K562 (cell line): ENCODE measurements at regions not wholly inside any gene's neighbourhood (a gene's known extent, or its start where the extent isn't known, plus 50 kb on each side); places are given as distances from the start of the nearest gene placed in this dataset.
"Not testable (repeated sequence)": the region's sequence is repeated elsewhere in the genome, so short reads cannot be mapped to it uniquely, and the experiment has no call there.

Experiments
- ATAC-seq: fragments of 200-7000 bp; cut with Tn5 transposase; 3 replicates; pipeline ENCODE4 v1.9.1; 2020; ENCODE audit warnings: moderate library complexity
- BruUV-seq: library from RNA; stranded (reverse); fragments of 400-500 nt; replicated peaks from 2 replicates; lab custom pipeline; 2021; lab: Mats Ljungman, UMichigan
- CTCF ChIA-PET: fragments of 300-600 bp; formaldehyde crosslinking; extraction: SDS; loops from one replicate; lab custom pipeline; 2021; ENCODE audit warnings: low intra/inter-chr PET ratio; lab: Yijun Ruan, JAX
- POLR2A ChIA-PET: fragments of 300-600, 350-650 bp; sonication (Branson Sonifier 250); formaldehyde crosslinking; extraction: SDS; loops from one replicate; lab custom pipeline; 2021; ENCODE audit warnings: antibody characterized with exemption, inconsistent platforms; lab: Yijun Ruan, JAX
- DNase-seq, 4 experiments: peaks; one replicate each; pipeline versions ENCODE4 v3.0.0 to v3.0.0-alpha.2; 2011 to 2018; ENCODE audit warnings: low spot score in 3 of 4, mixed read lengths in 3 of 4; ENCODE audit errors: extremely low read depth in 1 of 4
- FAIRE-seq: peaks from 2 replicates; lab custom pipeline; 2011; peaks lifted over from hg19 to GRCh38; lab: Jason Lieb, UNC
- H2AFZ ChIP-seq: 2 replicates; pipeline ENCODE4 v1.6.0; 2011; ENCODE audit warnings: low read depth, low read length, control low read depth, inconsistent platforms
- H3K27ac ChIP-seq: fragments of 200-600 bp; 3 replicates; pipeline ENCODE4 v1.8.0; 2011; ENCODE audit warnings: low read depth, mild to moderate bottlenecking, control low read depth, inconsistent platforms, low read length, moderate library complexity, mixed read lengths; ENCODE audit errors: extremely low read depth
- H3K27me3 ChIP-seq, 2 experiments: fragments of 300-600 bp in 1 of 2; 2 replicates in 1 of 2; 3 replicates in 1 of 2; pipeline versions ENCODE4 v1.6.0 to v1.8.0; 2011; ENCODE audit warnings: inconsistent platforms in 2 of 2, low read length in 2 of 2, mild to moderate bottlenecking in 1 of 2, mixed read lengths in 1 of 2, moderate library complexity in 1 of 2; ENCODE audit not compliant: control insufficient read depth in 2 of 2, insufficient read depth in 2 of 2
- H3K36me3 ChIP-seq: fragments of 300-600 bp; 3 replicates; pipeline ENCODE4 v1.8.0; 2011; ENCODE audit warnings: mild to moderate bottlenecking, low read length, inconsistent platforms; ENCODE audit not compliant: control insufficient read depth, insufficient read depth
- H3K4me1 ChIP-seq, 2 experiments: fragments of 200-600 bp in 1 of 2; replicated peaks in 1 of 2; 2 replicates in 1 of 2; 3 replicates in 1 of 2; pipeline versions ENCODE4 v1.5.1 to v1.8.0; 2011; ENCODE audit warnings: inconsistent platforms in 2 of 2, low read length in 2 of 2, mild to moderate bottlenecking in 1 of 2, mixed read lengths in 1 of 2, moderate library complexity in 1 of 2; ENCODE audit not compliant: control insufficient read depth in 2 of 2, insufficient read depth in 2 of 2
- H3K4me2 ChIP-seq: 2 replicates; pipeline ENCODE4 v1.6.1; 2011; ENCODE audit warnings: low read length, control low read depth, inconsistent platforms, mixed read lengths; ENCODE audit not compliant: insufficient read depth
- H3K4me3 ChIP-seq: fragments of 200-600 bp; sonication (generic), shearing (Covaris generic); 2 replicates; pipeline ENCODE4 v1.5.1; 2016; ENCODE audit warnings: control low read depth, inconsistent platforms
- H3K79me2 ChIP-seq: fragments of 200-600 bp; 3 replicates; pipeline ENCODE4 v1.8.0; 2011; ENCODE audit warnings: low read length, inconsistent platforms; ENCODE audit not compliant: control insufficient read depth, insufficient read depth
- H3K9ac ChIP-seq, 2 experiments: 2 replicates each; pipeline versions ENCODE4 v1.6.0 to v1.6.1; 2011; ENCODE audit warnings: low read depth in 2 of 2, low read length in 2 of 2, control low read depth in 1 of 2, inconsistent platforms in 1 of 2, mild to moderate bottlenecking in 1 of 2, mixed read lengths in 1 of 2; ENCODE audit not compliant: insufficient read depth in 1 of 2
- H3K9me1 ChIP-seq: one replicate; pipeline ENCODE4 v1.6.0; 2011; ENCODE audit warnings: inconsistent platforms, mild to moderate bottlenecking, low read length, moderate library complexity; ENCODE audit not compliant: control insufficient read depth, insufficient read depth
- H3K9me3 ChIP-seq: replicated peaks from 2 replicates; pipeline ENCODE4 v1.5.1; 2011; ENCODE audit warnings: low read depth, low read length, inconsistent platforms; ENCODE audit not compliant: control insufficient read depth, insufficient read depth
- H4K20me1 ChIP-seq: replicated peaks from 2 replicates; pipeline ENCODE4 v1.6.1; 2011; ENCODE audit warnings: low read length, inconsistent platforms, mixed read lengths; ENCODE audit not compliant: control insufficient read depth, insufficient read depth
- WGBS: fragments of 100-300 bp; shearing (Covaris generic); methylation state at CpG from one replicate; pipeline ENCODE4 v1.1.6; 2016; ENCODE audit warnings: low coverage, mixed read lengths; ENCODE audit not compliant: insufficient coverage; ENCODE audit errors: missing lambda C conversion rate; 5-methylcytosine and 5-hydroxymethylcytosine counted together
- in situ Hi-C: fragments of 300-500 bp; cut with MboI; formaldehyde crosslinking; loops from 4 replicates; pipeline ENCODE4 v1.15.0; 2018; ENCODE audit warnings: inconsistent platforms, mixed read lengths
- intact Hi-C: fragments of 100-400 bp; cut with micrococcal nuclease; formaldehyde crosslinking; loops from 2 replicates; pipeline ENCODE4 v1.14.2; 2022

DNA sequence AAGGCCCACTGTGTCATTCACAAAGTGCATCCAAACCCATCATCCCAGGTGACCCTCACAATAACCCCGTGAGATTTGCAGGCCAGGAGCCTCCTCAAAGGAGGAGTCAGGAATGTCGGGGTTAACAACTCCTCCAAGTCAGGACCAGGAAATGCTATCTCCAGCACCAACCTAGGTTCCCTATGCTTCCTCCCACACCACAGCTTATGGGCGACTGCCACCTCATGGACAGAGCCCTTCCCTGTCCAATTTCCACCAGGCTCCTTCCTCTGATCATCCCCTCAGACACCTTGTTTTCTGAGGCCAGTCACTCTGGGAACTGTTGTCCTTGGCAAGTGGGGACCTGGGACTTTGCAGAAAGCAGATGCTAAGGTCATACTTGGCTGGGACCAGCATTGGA lies 77.8 kb downstream of the LIMS3 start:
- H3K36me3 ChIP-seq, H3K9me3 ChIP-seq, H3K9ac ChIP-seq, H3K4me2 ChIP-seq, H3K27me3 ChIP-seq, H3K4me3 ChIP-seq, intact Hi-C loops, H2AFZ ChIP-seq, BruUV-seq, H3K9me1 ChIP-seq, H4K20me1 ChIP-seq, CTCF ChIA-PET, in situ Hi-C loops, DNase-seq, H3K27ac ChIP-seq, POLR2A ChIA-PET, H3K4me1 ChIP-seq, H3K79me2 ChIP-seq: not testable (repeated sequence)
- ATAC-seq = peak; percentile 84
- WGBS = 0% methylated on average over 2 of the region's 3 CpGs
- peak; percentile 69 for FAIRE-seq

DNA sequence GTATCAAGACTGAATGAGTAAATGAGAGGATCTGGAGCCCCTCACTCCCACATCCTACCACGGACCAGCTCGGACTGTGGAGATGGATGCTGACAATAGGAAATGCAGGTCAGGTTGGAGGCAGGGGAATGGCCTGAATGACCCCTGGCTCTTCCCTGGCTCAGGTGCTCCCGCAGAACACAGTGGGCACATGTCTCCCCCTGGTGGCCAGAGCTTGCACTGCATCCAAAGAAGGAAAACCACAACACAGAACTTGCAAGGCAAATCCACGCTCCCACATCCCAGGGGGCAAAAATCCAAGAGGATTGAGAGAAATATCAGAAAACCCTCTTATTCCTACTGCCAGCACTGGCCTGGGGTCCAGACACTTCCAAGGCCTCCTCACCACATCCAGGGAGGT lies 82.3 kb downstream of the LIMS3 start:
- WGBS = 0% methylated on average over 1 of the region's 4 CpGs
- intact Hi-C loops, BruUV-seq, H3K4me1 ChIP-seq, DNase-seq, H3K36me3 ChIP-seq, H3K9ac ChIP-seq, H3K4me3 ChIP-seq, in situ Hi-C loops, H3K79me2 ChIP-seq, CTCF ChIA-PET, H3K9me3 ChIP-seq, H4K20me1 ChIP-seq, H3K27me3 ChIP-seq, H3K27ac ChIP-seq, H3K4me2 ChIP-seq, H2AFZ ChIP-seq, H3K9me1 ChIP-seq, POLR2A ChIA-PET: not testable (repeated sequence)
- peak; percentile 80 for ATAC-seq
- FAIRE-seq = peak; percentile 98

DNA sequence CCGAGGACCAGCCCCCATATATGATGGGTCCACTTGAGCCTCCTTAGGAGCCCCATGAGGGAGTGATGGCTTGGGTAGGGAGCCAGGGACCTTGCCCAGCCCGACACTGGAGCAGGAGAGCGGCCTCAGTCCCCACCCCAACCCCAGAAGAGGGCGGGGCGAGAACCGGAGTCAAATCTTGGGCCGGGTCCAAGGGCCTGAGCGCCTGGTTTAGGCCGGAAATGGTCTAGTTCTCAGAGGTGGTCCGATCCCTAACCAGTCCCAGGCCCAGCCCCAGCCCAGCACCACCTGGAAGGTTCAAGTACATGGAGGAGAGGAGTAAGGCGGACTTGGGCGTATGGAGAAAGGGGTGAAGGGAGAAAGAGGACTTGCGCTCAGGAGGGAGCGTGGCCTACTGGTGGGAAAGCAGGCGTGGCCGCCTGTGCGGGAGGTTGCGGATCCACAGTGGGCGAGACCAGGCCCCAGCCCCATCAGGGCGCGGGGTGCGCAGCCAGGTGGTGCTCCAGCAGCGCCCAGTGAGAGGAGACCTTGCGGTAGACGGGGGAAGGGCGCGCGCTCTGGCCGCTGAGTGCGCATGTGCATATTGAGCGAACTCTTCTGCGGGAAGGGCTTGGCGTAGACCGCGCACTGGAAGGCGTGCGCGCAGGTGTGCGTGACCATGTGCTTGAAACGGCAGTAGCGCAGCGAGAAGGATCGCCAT lies 88.1 kb downstream of the LIMS3 start:
- FAIRE-seq, ATAC-seq, H2AFZ ChIP-seq, H3K9me3 ChIP-seq, H3K36me3 ChIP-seq, H3K4me2 ChIP-seq, in situ Hi-C loops, H3K4me1 ChIP-seq, H3K4me3 ChIP-seq, H3K9me1 ChIP-seq, BruUV-seq, intact Hi-C loops, H3K27me3 ChIP-seq, H3K27ac ChIP-seq, CTCF ChIA-PET, H3K9ac ChIP-seq, H4K20me1 ChIP-seq, H3K79me2 ChIP-seq, POLR2A ChIA-PET, DNase-seq: not testable (repeated sequence)
- no CpG with 5 or more reads among the region's 43 CpGs for WGBS

DNA sequence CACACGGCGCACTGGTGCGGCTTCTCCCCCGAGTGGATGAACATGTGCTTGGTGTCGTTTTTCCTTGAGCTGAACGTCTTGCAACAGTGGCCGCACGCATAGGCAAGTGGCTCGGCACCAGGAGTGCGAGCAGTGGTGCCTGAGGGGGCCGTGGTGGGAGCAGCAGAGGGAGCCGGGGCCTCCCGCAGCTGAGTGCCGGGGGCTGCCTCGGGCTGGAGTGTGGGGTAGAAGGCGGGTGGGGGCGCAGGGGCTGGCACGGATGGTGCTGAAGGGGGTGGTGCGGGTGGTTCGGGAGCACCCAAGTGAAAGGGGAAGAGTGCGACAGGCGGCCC lies 88.6 kb downstream of the LIMS3 start:
- CTCF ChIA-PET, in situ Hi-C loops: not testable (repeated sequence)
- no CpG with 5 or more reads among the region's 22 CpGs for WGBS

More for the DNA sequence above, 88.6 kb downstream of the LIMS3 start:
- H3K4me2 ChIP-seq, H3K79me2 ChIP-seq, POLR2A ChIA-PET, H2AFZ ChIP-seq, FAIRE-seq, H3K9ac ChIP-seq, H4K20me1 ChIP-seq, H3K9me1 ChIP-seq, ATAC-seq, intact Hi-C loops, H3K27ac ChIP-seq, BruUV-seq, H3K27me3 ChIP-seq, DNase-seq, H3K4me3 ChIP-seq, H3K4me1 ChIP-seq, H3K36me3 ChIP-seq, H3K9me3 ChIP-seq: not testable (repeated sequence)
